K562 (cell line): ENCODE measurements at regions not wholly inside any gene's neighbourhood (a gene's known extent, or its start where the extent isn't known, plus 50 kb on each side); places are given as distances from the start of the nearest gene placed in this dataset.

Experiments used
- ARNT ChIP-seq, 2 experiments: fragments of 450-650 bp; IDR thresholded peaks; 2 replicates each; pipeline ENCODE4 v1.6.1; 2016; ENCODE audit warnings: mild to moderate bottlenecking in 1 of 2
- EGR1 ChIP-seq: fragments of 450-650 bp; conservative IDR thresholded peaks from 2 replicates; pipeline ENCODE4 v1.6.1; 2017; ENCODE audit warnings: mild to moderate bottlenecking
- EP400 ChIP-seq: fragments of 450-650 bp; IDR thresholded peaks from 2 replicates; pipeline ENCODE4 v1.6.1; 2017; ENCODE audit warnings: antibody characterized with exemption, mild to moderate bottlenecking, moderate library complexity
- ERF ChIP-seq: fragments of 450-650 bp; formaldehyde crosslinking; IDR thresholded peaks from 2 replicates; pipeline ENCODE4 v1.4.0; 2020; ENCODE audit warnings: mild to moderate bottlenecking, mixed read lengths
- ETV5 ChIP-seq: sonication (generic); formaldehyde crosslinking; IDR thresholded peaks from 2 replicates; pipeline ENCODE4 v1.4.0; 2020; ENCODE audit warnings: low read depth, mild to moderate bottlenecking, missing genetic modification reagents
- GABPA ChIP-seq: fragments of 200-800 bp; sonication (Bioruptor generic); conservative IDR thresholded peaks from 2 replicates; pipeline ENCODE4 v1.6.1; 2016; ENCODE audit warnings: low read depth, missing genetic modification characterization, missing compliant biosample characterization
- NFE2L1 ChIP-seq: fragments of 450-650 bp; IDR thresholded peaks from 2 replicates; pipeline ENCODE4 v1.6.1; 2016; ENCODE audit warnings: missing genetic modification characterization, low read depth, mild to moderate bottlenecking, missing compliant biosample characterization, moderate library complexity, borderline replicate concordance
- REST ChIP-seq, 2 experiments: fragments of 450-650 bp; formaldehyde crosslinking in 1 of 2; IDR thresholded peaks; 2 replicates each; pipeline versions ENCODE4 v1.4.0 to v1.6.1; 2014 to 2020; ENCODE audit warnings: mild to moderate bottlenecking in 2 of 2, borderline replicate concordance in 1 of 2, low read depth in 1 of 2
- SAFB ChIP-seq: fragments of 200-400 bp; formaldehyde crosslinking; IDR thresholded peaks from 2 replicates; pipeline ENCODE4 v1.6.1; 2017; ENCODE audit warnings: low read depth, low read length, borderline replicate concordance
- TAF1 ChIP-seq: IDR thresholded peaks from 2 replicates; pipeline ENCODE4 v1.6.1; 2011; ENCODE audit warnings: mild to moderate bottlenecking, low read length, moderate library complexity; ENCODE audit not compliant: insufficient read depth, control insufficient read depth, severe bottlenecking; ENCODE audit errors: extremely low read depth
- TSHZ1 ChIP-seq: fragments of 250-450 bp; sonication (Bioruptor Pico); IDR thresholded peaks from 2 replicates; pipeline ENCODE4 v1.4.0; 2020; ENCODE audit warnings: mild to moderate bottlenecking, moderate library complexity
- ZNF217 ChIP-seq: sonication (generic); formaldehyde crosslinking; IDR thresholded peaks from 2 replicates; pipeline ENCODE4 v1.8.0; 2022; ENCODE audit warnings: mild to moderate bottlenecking, missing genetic modification reagents
- ZNF445 ChIP-seq: fragments of 250-450 bp; sonication (Bioruptor Pico); IDR thresholded peaks from 2 replicates; pipeline ENCODE4 v1.4.0; 2020; ENCODE audit warnings: low read depth, mild to moderate bottlenecking, moderate library complexity
- ZNF655 ChIP-seq: fragments of 250-450 bp; sonication (Bioruptor Pico); IDR thresholded peaks from 2 replicates; pipeline ENCODE4 v1.5.0; 2021
- ZNF77 ChIP-seq: fragments of 250-450 bp; sonication (Bioruptor Pico); IDR thresholded peaks from 2 replicates; pipeline ENCODE4 v1.5.0; 2020

- TF ChIP-seq ZNF445 (CRISPR knock-in tag) (no peak), TSHZ1 (CRISPR knock-in tag) (no peak), ZNF77 (CRISPR knock-in tag) (no peak), TAF1 (no peak), ERF (CRISPR knock-in tag) (no peak), SAFB (no peak), EP400 (no peak), NFE2L1 (tag) (no peak), ZNF217 (CRISPR knock-in tag) (no peak), EGR1 (no peak), ETV5 (CRISPR knock-in tag) (no peak), ZNF655 (no peak), ARNT (IDR thresholded peaks at IDR 0.05) (no peak), REST (IDR thresholded peaks at IDR 0.05; ENCODE audit: borderline replicate concordance) (peak; percentile 40; the same call in 1 of the 2 replicates), REST (CRISPR knock-in tag; IDR thresholded peaks at IDR 0.05; ENCODE audit: low read depth) (no peak), GABPA (tag) (no peak)
Observed at GRCh38 chr7:81482600-81483186, 287.2 kb downstream of the HGF start (continued).
